ENCODE measurements at regions not wholly inside any gene's neighbourhood (a gene's known extent, or its start where the extent isn't known, plus 50 kb on each side); places are given as distances from the start of the nearest gene placed in this dataset.

GRCh38 chr4:11037637-11038036 lies 353.1 kb upstream of the CLNK start:
- TF ChIP-seq CTCF (IDR thresholded peaks at IDR 0.05) (no peak), POLR2A (IDR thresholded peaks at IDR 0.05) (no peak)
